ENCODE measurements at regions not wholly inside any gene's neighbourhood (a gene's known extent, or its start where the extent isn't known, plus 50 kb on each side); places are given as distances from the start of the nearest gene placed in this dataset.

- no peak for TF ChIP-seq CHD7 (IDR thresholded peaks at IDR 0.05; ENCODE audit: insufficient replicate concordance, low read length)
- no peak for TF ChIP-seq CREB1 (IDR thresholded peaks at IDR 0.05)
- no peak for TF ChIP-seq POLR2A (IDR thresholded peaks at IDR 0.05; ENCODE audit: control extremely low read depth in 1 of 2, low read depth in 2 of 2, low read length in 2 of 2)
- no peak for TF ChIP-seq BACH1 (IDR thresholded peaks at IDR 0.05; ENCODE audit: low read length)
Observed at GRCh38 chr5:124337996-124338395, 408.4 kb downstream of the ZNF608 start.

All from H1 (cell line).